OCI-M1 (cell line): ENCODE measurements at regions not wholly inside any gene's neighbourhood (a gene's known extent, or its start where the extent isn't known, plus 50 kb on each side); places are given as distances from the start of the nearest gene placed in this dataset.
"Not testable (repeated sequence)": the region's sequence is repeated elsewhere in the genome, so short reads cannot be mapped to it uniquely, and the experiment has no call there.

Experiments
- DNase-seq: peaks from one replicate; lab custom pipeline; 2025; lab: John Stamatoyannopoulos, UW

DNA sequence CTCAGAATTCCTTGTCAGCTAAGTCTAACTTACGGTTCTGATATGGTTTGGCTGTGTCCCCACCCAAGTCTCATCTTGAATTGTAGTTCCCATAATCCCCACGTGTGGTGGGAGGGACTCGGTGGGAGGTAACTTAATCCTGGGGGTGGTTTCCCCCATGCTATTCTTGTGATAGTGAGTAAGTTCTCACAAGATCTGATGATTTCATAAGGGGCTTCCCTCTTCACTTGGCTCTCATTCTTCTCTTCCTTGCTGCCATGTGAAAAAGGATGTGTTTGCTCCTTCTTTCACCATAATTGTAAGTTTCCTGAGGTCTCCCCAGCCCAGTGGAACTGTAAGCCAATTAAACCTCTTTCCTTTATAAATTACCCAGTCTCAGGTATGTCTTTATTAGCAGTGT is 163.0 kb downstream of the PMAIP1 start:
- DNase-seq, result not testable (repeated sequence)

DNA sequence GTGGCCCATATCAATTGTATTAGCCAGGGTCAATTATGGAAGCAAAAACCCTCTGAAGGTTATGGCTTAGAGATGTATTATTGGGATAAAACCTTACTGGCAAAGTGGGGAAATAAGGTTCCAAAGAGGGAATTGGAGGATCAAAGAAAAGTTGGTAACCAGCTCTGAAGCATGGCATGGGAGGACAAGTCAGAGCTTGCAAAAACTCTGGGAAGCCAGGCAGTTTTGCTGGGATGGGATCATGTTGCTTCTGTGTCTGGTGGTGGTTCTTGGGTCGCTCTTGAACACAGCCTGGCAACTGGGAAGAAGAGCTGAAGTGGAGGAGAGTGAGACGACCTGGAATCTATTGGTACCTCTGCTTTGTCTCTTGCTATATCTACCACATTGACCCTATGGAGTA is 162.6 kb downstream of the PMAIP1 start:
- no peak for DNase-seq

DNA sequence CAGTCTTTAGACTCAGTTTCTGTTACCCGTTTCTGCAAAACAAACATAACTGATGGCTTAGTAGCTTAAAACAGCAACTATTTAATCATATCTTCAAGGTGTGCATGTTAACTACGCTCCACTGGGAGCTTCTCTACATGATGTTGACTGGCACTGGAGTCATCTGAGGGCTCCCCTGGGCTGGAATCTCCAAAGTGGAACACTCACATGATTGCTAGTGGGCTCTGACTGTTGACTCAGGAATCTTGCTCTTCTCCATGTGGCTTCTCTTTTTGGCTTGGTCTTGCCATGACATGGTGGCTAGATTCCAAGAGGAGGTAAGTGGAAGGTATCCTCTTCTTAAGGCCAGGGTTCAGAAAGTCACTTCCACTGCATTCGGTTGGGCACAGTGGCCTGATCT is 160.8 kb downstream of the PMAIP1 start:
- no peak for DNase-seq

DNA sequence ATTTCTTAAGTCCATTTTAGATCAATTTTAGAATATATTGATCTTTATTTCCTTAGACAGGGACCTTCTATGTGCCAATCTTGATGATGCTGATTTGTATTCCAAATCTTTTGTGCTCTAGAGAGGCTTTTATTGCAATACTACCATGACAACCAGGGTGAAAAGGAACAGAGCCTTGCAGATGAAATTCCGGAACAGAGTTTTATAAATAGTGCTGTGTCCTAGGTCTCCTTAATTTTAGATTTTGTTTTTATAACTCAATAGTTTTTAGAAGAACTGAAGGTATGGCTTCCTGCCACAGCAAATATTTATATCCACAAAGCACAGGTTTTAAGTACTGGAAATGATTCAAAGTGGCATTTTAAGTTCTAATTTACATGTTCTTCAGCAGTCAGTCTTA is 160.2 kb downstream of the PMAIP1 start:
- no peak for DNase-seq

DNA sequence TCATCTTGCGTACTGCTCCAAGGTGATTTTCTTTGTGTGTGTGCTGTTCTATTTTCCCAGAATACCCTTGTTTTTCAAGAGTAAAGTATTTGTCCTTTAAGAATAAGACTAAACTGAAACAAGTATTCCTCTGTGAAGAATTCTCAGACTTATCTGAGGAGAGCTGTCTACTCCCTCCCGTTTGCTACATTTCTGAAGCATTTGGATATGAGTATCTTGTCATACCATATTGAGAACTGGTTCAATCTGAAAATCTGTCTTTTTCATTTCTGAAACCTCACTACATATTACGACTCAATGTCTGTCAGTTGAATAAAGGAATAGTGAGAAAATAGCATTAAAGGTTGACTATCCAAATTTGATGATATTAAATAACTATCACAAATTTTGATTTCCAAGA is 159.4 kb downstream of the PMAIP1 start:
- peak; percentile 51 for DNase-seq

DNA sequence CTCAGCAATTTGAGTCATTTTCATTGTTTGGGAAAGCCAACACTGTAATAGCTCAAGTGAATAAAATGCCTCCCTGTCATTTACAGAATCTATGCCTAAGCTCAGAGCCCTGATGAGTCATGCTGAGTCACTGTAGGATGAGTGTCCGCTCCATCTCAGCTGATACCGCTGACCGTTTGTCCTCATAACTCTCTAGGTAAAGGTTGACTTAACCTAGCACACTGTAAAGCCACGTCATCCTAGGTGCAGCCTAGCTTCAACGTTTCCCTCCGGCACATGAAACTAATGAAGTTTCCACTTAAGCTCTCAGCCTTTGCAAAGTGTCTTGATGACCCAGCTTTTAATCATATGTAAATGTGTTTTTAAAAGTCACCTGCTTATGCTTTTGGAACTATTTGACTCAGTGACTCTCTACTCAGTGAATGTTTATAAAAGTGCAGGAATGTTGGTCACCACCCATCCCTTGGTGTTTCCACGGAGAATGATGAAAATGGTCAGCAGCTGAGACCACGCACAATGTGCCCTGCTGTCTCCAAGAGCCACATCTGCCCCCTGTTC is 154.0 kb downstream of the PMAIP1 start:
- DNase-seq, result peak; percentile 92

DNA sequence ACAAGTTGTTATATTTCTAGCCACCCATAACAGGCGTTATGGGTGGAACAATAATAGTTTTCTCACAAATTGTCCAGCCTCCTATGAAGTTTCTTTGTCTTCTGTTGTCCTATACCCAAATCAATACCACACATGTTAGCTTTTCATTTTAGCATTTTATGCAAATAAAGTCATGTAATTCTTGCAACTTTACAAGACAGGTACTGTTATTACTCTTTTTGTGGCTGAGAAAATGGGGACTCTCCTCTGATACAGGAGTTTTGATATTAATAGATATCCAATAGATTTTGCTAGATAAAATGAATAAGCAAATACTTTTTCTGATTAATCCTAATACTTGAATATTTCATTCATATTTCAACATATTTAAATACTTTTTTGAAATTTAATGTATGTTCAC is 151.0 kb downstream of the PMAIP1 start:
- no peak for DNase-seq

DNA sequence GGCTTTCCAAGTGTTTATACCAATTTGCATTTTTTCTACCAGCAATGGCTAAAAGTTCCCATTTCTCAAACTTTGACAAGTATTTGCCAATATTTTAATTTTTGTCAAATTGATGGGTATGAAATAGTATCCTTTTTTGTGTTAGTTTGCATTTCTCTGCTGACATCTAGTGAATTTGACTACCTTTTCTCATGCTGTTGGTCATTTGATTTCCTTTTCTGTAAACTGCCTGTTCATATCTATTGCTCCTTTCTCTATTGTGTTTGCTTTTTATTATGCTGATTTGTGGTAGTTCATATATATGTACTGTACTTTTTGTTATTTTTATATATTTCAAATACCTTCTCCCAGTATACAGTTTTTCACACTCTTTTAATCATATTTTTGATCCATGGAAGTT is 149.4 kb downstream of the PMAIP1 start:
- no peak for DNase-seq

DNA sequence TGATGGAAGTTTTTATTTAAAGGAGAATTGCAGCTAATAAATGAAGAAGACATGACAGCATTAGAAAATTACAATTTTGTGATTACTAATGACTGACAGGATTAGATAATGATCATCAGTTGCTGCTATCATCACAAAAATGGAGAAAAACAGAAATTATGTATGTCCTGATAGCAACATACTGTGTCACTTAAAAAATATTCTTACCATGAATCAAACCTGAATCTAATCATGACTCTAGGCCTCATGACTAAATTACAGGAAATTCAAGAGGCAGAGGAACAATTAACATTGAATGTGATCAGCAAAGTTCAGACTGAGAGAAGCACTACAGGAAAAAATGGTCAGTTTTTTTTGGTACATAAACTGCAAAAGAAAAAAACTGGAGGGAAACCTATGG is 147.8 kb downstream of the PMAIP1 start:
- no peak for DNase-seq

- DNase-seq, result no peak
These were observed 144.7 kb downstream of the PMAIP1 start for GRCh38 chr18:60044290-60045006.

- no peak for DNase-seq
These were observed 141.2 kb downstream of the PMAIP1 start for GRCh38 chr18:60040971-60041370.

DNA sequence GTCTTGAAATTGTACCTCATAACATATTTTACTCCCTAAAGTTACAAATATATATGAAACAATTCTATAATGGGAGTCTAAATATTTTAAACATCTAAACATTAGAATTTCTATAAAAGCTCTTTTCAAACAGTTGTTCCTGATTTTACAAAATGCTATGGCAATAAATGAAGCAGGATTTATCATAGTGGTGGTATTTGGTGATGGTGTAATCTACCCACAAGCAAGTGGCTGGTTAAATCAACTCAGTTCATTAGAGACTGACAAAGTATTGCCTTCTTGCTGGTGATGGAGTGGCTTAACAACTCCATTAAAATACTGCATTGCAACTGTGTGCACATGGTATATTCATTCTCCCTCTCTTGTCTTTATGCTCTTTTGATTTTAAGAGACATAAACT is 138.9 kb downstream of the PMAIP1 start:
- no peak for DNase-seq

GRCh38 chr18:60027397-60027796 is 127.6 kb downstream of the PMAIP1 start:
- no peak for DNase-seq

DNA sequence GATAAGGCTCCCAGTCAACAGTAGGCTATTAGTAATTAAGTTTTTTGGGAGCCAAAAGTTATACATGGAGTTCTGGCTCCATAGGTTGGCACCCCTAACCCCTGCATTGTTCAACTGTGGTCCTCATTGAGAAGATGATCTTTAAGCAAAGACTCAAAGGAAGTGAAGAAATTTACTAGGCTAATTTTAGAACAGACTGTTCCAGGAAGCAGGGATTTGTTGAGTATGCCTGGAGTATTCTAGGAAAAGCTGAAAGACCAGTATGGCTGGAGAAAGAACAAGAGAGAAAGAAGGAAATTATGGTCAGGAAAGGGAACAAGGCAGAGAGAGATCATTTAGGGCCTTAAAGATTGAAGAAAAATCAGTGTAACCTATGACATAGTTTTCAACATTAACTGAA is 125.1 kb downstream of the PMAIP1 start:
- DNase-seq, result peak; percentile 5

DNA sequence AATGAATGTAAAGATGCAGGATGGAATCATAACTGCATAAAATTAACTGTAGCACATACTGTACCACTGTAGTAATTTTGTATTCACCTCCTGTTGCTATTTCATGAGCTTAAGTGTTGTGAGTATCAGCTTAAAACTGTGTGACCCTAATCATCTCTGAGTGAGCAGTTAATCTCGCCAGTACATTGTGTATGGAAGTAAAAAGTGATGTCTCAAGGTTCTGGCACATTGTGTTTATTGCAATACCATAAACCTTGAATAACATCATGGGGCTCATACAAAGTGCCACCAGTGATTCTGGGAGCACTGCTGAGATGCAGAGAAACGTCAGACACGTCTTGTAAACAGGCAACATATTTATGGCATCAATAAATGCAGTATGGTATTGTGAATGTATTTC is 124.5 kb downstream of the PMAIP1 start:
- no peak for DNase-seq

DNA sequence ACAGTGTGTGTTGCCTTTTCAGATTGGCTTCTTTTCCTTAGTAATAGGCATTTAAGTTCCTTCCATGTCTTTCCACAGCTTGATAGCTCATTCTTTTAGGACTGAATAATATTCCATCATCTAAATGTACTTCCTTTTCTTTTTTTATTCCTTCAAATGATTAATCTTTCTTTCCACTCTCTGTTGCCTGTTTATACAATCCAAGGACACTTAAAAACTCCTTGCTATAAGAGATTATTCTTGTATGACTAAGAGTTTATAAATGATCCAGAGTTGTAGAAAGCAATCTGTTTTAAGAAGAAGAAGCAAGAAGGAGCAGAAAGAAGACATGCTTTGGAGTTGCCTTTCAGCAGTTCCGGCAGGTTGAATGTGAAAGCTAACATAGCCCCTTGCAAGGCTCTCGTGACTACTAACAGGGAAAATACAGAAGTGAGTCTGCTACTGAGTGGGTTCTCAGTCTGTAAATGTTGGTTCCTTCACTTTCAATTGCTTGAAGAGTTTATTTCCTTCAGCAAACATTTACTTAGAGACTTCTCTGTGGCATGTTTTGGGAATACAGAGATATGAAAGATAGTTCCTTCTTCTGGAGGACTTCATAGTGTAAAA is 123.0 kb downstream of the PMAIP1 start:
- DNase-seq, result no peak

DNA sequence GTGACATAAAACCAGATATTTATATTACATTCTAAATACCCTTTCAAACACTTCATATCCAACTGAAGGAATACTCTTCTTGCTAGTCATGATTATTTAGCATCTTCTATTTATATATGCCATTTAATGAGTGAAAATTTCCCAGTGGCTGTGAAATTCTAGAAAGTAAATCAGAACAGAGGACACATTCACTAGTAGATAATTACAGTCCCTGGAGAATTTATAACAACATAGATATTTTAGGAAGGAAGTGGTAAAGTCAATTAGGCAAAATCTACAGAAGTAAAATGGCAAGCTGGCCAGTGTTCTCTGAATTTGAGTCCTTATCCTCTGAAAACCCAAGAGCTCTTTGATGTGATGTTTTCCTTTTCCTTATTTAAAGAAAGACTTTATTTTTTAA is 121.8 kb downstream of the PMAIP1 start:
- DNase-seq, result no peak

GRCh38 chr18:60020107-60020925 is 120.5 kb downstream of the PMAIP1 start:
- DNase-seq, result no peak

- DNase-seq, result no peak
These were observed 119.7 kb downstream of the PMAIP1 start for GRCh38 chr18:60019463-60019840.

DNA sequence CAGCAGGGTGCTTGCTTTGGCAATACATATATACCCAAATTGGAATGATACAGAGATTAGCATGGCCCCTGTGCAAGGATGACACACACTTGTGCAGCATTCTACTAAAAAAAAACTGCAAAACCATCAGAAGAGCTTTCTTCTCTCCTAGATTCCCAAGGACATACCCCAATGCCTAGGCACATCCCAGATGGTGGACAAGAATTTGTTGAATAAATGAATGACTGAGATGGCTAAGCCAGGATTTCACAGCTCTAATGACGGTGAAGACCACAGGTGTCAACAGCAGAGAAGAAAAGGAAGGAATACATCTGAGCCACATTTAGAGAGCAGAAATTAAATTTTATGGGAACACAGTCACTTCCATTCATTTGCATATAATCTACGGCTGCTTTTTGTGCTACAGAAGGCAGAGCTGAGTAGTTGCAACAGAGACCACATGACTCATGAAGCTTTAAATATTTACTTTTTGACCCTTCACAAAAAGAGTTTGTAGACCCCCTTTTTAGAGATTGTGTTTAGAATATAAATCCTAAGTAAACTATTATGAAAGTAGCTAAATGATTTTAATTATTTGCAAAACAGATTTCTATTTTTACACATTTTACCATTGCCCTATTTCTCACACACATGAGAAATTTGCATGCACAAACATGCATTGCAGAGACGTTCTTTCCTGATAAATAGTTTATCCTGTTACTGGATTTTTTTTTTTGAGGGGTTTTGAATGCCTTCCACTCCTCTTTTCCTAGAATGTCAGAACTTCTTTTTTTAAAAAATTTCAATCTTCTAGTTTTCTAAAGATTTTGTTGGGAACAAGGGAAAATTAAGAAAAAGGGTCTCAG is 119.0 kb downstream of the PMAIP1 start:
- DNase-seq, result no peak

DNA sequence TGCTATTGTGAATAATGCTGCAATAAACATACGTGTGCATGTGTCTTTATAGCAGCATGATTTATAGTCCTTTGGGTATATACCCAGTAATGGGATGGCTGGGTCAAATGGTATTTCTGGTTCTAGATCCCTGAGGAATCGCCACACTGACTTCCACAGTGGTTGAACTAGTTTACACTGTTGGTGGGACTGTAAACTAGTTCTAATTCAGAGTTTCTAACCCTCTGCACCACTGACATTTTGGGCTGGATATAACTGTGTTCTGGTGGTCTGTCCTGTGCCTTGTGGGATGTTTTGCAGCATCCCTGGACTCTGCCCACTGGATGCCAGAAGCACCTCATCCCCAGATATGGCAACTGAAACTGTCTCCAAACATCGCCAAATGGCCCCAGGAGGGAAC is 118.3 kb downstream of the PMAIP1 start:
- not testable (repeated sequence) for DNase-seq

GRCh38 chr18:60017371-60017770 is 117.6 kb downstream of the PMAIP1 start:
- DNase-seq, result no peak
